CD4-positive, CD25-positive, alpha-beta regulatory T cell (primary cell): ENCODE measurements at regions not wholly inside any gene's neighbourhood (a gene's known extent, or its start where the extent isn't known, plus 50 kb on each side); places are given as distances from the start of the nearest gene placed in this dataset.
A peak's percentile ranks its signal among the peaks of the same experiment; 100 is the strongest.

Experiments
- ATAC-seq, 2 donors: fragments of 150-1000 bp; cut with Tn5 transposase; one replicate each; pipeline ENCODE4 v1.10.0; 2021; ENCODE audit warnings: low read depth in 2 of 2, moderate number of reproducible peaks in 2 of 2, moderate library complexity in 1 of 2
- DNase-seq, 3 donors: peaks; one replicate each; pipeline versions ENCODE4 v3.0.0 to v3.0.0-alpha.2; 2012 to 2022; ENCODE audit warnings: mixed read lengths in 1 of 3
- H3K27ac ChIP-seq: one replicate; pipeline ENCODE4 v1.7.0; 2013; ENCODE audit warnings: mild to moderate bottlenecking, low read length; ENCODE audit not compliant: insufficient read depth, poor library complexity, severe bottlenecking
- H3K27me3 ChIP-seq: one replicate; pipeline ENCODE4 v1.7.0; 2013; ENCODE audit warnings: low read length; ENCODE audit not compliant: control insufficient read depth, insufficient read depth
- H3K36me3 ChIP-seq: one replicate; pipeline ENCODE4 v1.7.0; 2013; ENCODE audit warnings: mild to moderate bottlenecking, low read length, moderate library complexity; ENCODE audit not compliant: control insufficient read depth, insufficient read depth
- H3K4me1 ChIP-seq: 2 replicates; pipeline ENCODE4 v1.7.0; 2013; ENCODE audit warnings: mild to moderate bottlenecking, low read length; ENCODE audit not compliant: insufficient read depth, control insufficient read depth, poor library complexity, severe bottlenecking
- H3K4me3 ChIP-seq: one replicate; pipeline ENCODE4 v1.7.0; 2013; ENCODE audit warnings: low read depth, mild to moderate bottlenecking, low read length, moderate library complexity
- H3K9me3 ChIP-seq, 2 experiments: 1 replicate in 1 of 2; 2 replicates in 1 of 2; pipeline ENCODE4 v1.7.0; 2013; ENCODE audit warnings: low read length in 2 of 2, mild to moderate bottlenecking in 1 of 2, moderate library complexity in 1 of 2; ENCODE audit not compliant: control insufficient read depth in 2 of 2
- H3K27ac Mint-ChIP-seq, 3 donors: one replicate each; pipeline ENCODE4 v1.8.0; 2020 to 2022; ENCODE audit warnings: mild to moderate bottlenecking in 3 of 3, mixed read lengths in 3 of 3, moderate library complexity in 2 of 3
- H3K27me3 Mint-ChIP-seq: one replicate; pipeline ENCODE4 v1.8.0; 2022; ENCODE audit warnings: mild to moderate bottlenecking, mixed read lengths
- H3K36me3 Mint-ChIP-seq: one replicate; pipeline ENCODE4 v1.8.0; 2020; ENCODE audit warnings: mixed read lengths
- H3K4me1 Mint-ChIP-seq, 4 donors: one replicate each; pipeline ENCODE4 v1.8.0; 2020 to 2022; ENCODE audit warnings: mixed read lengths in 4 of 4, mild to moderate bottlenecking in 1 of 4
- H3K4me3 Mint-ChIP-seq, 4 donors: one replicate each; pipeline ENCODE4 v1.8.0; 2020 to 2022; ENCODE audit warnings: mild to moderate bottlenecking in 4 of 4, mixed read lengths in 4 of 4, moderate library complexity in 3 of 4
- H3K9me3 Mint-ChIP-seq, 7 donors: one replicate each; pipeline ENCODE4 v1.8.0; 2020 to 2022; ENCODE audit warnings: mixed read lengths in 7 of 7, mild to moderate bottlenecking in 3 of 7, moderate library complexity in 2 of 7

GRCh38 chr11:80338231-80338630, 897.4 kb upstream of the TENM4 start:
- no peaks in the 10 kb centered on the region for H3K36me3 ChIP-seq
- ATAC-seq (no peak), DNase-seq (no peak)
- no peaks in the 10 kb centered on the region for H3K27me3 Mint-ChIP-seq
- no peaks in the 10 kb centered on the region for H3K4me1 Mint-ChIP-seq
- H3K4me3 ChIP-seq = no peak overlapping the region
- H3K27ac ChIP-seq = no peak overlapping the region
- peaks cover 4 to 22% (median 8%) of the 10 kb centered on the region in 7 donors for H3K9me3 Mint-ChIP-seq
- peak overlapping the region in 1 of 3 donors; percentile 40 for H3K27ac Mint-ChIP-seq
- no peaks in the 10 kb centered on the region for H3K9me3 ChIP-seq
- H3K36me3 Mint-ChIP-seq = no peaks in the 10 kb centered on the region
- no peaks in the 10 kb centered on the region for H3K27me3 ChIP-seq
- H3K4me3 Mint-ChIP-seq = no peak overlapping the region
- no peaks in the 10 kb centered on the region for H3K4me1 ChIP-seq

GRCh38 chr11:80331694-80332093, 890.9 kb upstream of the TENM4 start:
- Mint-ChIP-seq H3K27me3 (no peaks in the 10 kb centered on the region), H3K4me3 (no peak overlapping the region), H3K9me3 (peaks cover 0 to 22% (median 5%) of the 10 kb centered on the region in 7 donors), H3K27ac (no peak overlapping the region), H3K36me3 (no peaks in the 10 kb centered on the region), H3K4me1 (no peaks in the 10 kb centered on the region)
- no peaks in the 10 kb centered on the region for H3K36me3 ChIP-seq
- H3K4me1 ChIP-seq = no peaks in the 10 kb centered on the region
- no peaks in the 10 kb centered on the region for H3K27me3 ChIP-seq
- H3K27ac ChIP-seq = no peak overlapping the region
- no peak for DNase-seq
- no peak overlapping the region for H3K4me3 ChIP-seq
- ATAC-seq = no peak
- H3K9me3 ChIP-seq = no peaks in the 10 kb centered on the region

- Mint-ChIP-seq H3K36me3 (no peaks in the 10 kb centered on the region), H3K4me1 (no peaks in the 10 kb centered on the region), H3K27ac (no peak overlapping the region), H3K9me3 (peaks cover 0 to 22% (median 5%) of the 10 kb centered on the region in 7 donors), H3K4me3 (no peak overlapping the region), H3K27me3 (no peaks in the 10 kb centered on the region)
- no peak for DNase-seq
- no peak overlapping the region for H3K4me3 ChIP-seq
- H3K36me3 ChIP-seq = no peaks in the 10 kb centered on the region
- H3K4me1 ChIP-seq = no peaks in the 10 kb centered on the region
- H3K27ac ChIP-seq = no peak overlapping the region
- no peak for ATAC-seq
- no peaks in the 10 kb centered on the region for H3K27me3 ChIP-seq
- no peaks in the 10 kb centered on the region for H3K9me3 ChIP-seq
Observed at GRCh38 chr11:80330264-80330663, 889.4 kb upstream of the TENM4 start.

- H3K9me3 Mint-ChIP-seq = peaks cover 0 to 20% (median 5%) of the 10 kb centered on the region in 7 donors
Observed at GRCh38 chr11:80328774-80329173, 887.9 kb upstream of the TENM4 start.

GRCh38 chr11:80327956-80328614, 887.3 kb upstream of the TENM4 start:
- H3K4me1 Mint-ChIP-seq = no peaks in the 10 kb centered on the region
- ATAC-seq (no peak), DNase-seq (no peak)
- no peaks in the 10 kb centered on the region for H3K27me3 ChIP-seq
- no peaks in the 10 kb centered on the region for H3K27me3 Mint-ChIP-seq
- H3K36me3 ChIP-seq = no peaks in the 10 kb centered on the region
- H3K4me3 ChIP-seq = no peak overlapping the region
- no peak overlapping the region for H3K27ac ChIP-seq
- peaks cover 0 to 18% (median 7%) of the 10 kb centered on the region in 7 donors for H3K9me3 Mint-ChIP-seq
- no peaks in the 10 kb centered on the region for H3K4me1 ChIP-seq
- no peak overlapping the region for H3K27ac Mint-ChIP-seq
- H3K9me3 ChIP-seq = no peaks in the 10 kb centered on the region
- no peak overlapping the region for H3K4me3 Mint-ChIP-seq
- no peaks in the 10 kb centered on the region for H3K36me3 Mint-ChIP-seq

More at GRCh38 chr11:80328774-80329173, 887.9 kb upstream of the TENM4 start:
- no peak overlapping the region for H3K4me3 Mint-ChIP-seq
- ATAC-seq (no peak), DNase-seq (no peak)
- Histone ChIP-seq H3K27ac (no peak overlapping the region), H3K4me1 (no peaks in the 10 kb centered on the region), H3K27me3 (no peaks in the 10 kb centered on the region), H3K9me3 (no peaks in the 10 kb centered on the region), H3K4me3 (no peak overlapping the region), H3K36me3 (no peaks in the 10 kb centered on the region)
- no peaks in the 10 kb centered on the region for H3K27me3 Mint-ChIP-seq
- no peak overlapping the region for H3K27ac Mint-ChIP-seq
- H3K36me3 Mint-ChIP-seq = no peaks in the 10 kb centered on the region
- H3K4me1 Mint-ChIP-seq = no peaks in the 10 kb centered on the region

- no peaks in the 10 kb centered on the region for H3K27me3 Mint-ChIP-seq
- H3K4me1 Mint-ChIP-seq = no peaks in the 10 kb centered on the region
- ATAC-seq (no peak), DNase-seq (no peak)
- H3K9me3 Mint-ChIP-seq = peaks cover 0 to 8% (median 5%) of the 10 kb centered on the region in 7 donors
- Histone ChIP-seq H3K4me3 (no peak overlapping the region), H3K36me3 (no peaks in the 10 kb centered on the region), H3K27me3 (no peaks in the 10 kb centered on the region), H3K9me3 (no peaks in the 10 kb centered on the region), H3K4me1 (no peaks in the 10 kb centered on the region), H3K27ac (no peak overlapping the region)
- no peaks in the 10 kb centered on the region for H3K36me3 Mint-ChIP-seq
- no peak overlapping the region for H3K4me3 Mint-ChIP-seq
- no peak overlapping the region for H3K27ac Mint-ChIP-seq
Observed at GRCh38 chr11:80321786-80322185, 881.0 kb upstream of the TENM4 start.

GRCh38 chr11:80320765-80321164, 879.9 kb upstream of the TENM4 start:
- Mint-ChIP-seq H3K36me3 (no peaks in the 10 kb centered on the region), H3K9me3 (peaks cover 0 to 10% (median 5%) of the 10 kb centered on the region in 7 donors)

GRCh38 chr11:80320226-80320625, 879.4 kb upstream of the TENM4 start:
- Mint-ChIP-seq H3K9me3 (peaks cover 0 to 9% (median 5%) of the 10 kb centered on the region in 7 donors), H3K4me3 (no peak overlapping the region), H3K27ac (no peak overlapping the region), H3K36me3 (no peaks in the 10 kb centered on the region), H3K27me3 (no peaks in the 10 kb centered on the region), H3K4me1 (no peaks in the 10 kb centered on the region)
- Histone ChIP-seq H3K4me1 (no peaks in the 10 kb centered on the region), H3K4me3 (no peak overlapping the region), H3K36me3 (no peaks in the 10 kb centered on the region), H3K9me3 (no peaks in the 10 kb centered on the region), H3K27ac (no peak overlapping the region), H3K27me3 (no peaks in the 10 kb centered on the region)
- DNase-seq = no peak
- no peak for ATAC-seq

More at GRCh38 chr11:80320765-80321164, 879.9 kb upstream of the TENM4 start:
- Mint-ChIP-seq H3K27me3 (no peaks in the 10 kb centered on the region), H3K4me1 (no peaks in the 10 kb centered on the region), H3K4me3 (no peak overlapping the region), H3K27ac (no peak overlapping the region)
- DNase-seq = no peak
- Histone ChIP-seq H3K4me1 (no peaks in the 10 kb centered on the region), H3K27me3 (no peaks in the 10 kb centered on the region), H3K27ac (no peak overlapping the region), H3K9me3 (no peaks in the 10 kb centered on the region), H3K4me3 (no peak overlapping the region), H3K36me3 (no peaks in the 10 kb centered on the region)
- no peak for ATAC-seq
